GM12878 (cell line): ENCODE measurements at regions not wholly inside any gene's neighbourhood (a gene's known extent, or its start where the extent isn't known, plus 50 kb on each side); places are given as distances from the start of the nearest gene placed in this dataset.

ENCODE experiments used
- ATAC-seq: fragments of 200-7000 bp; cut with Tn5 transposase; 3 replicates; pipeline ENCODE4 v1.9.1; 2020; ENCODE audit warnings: mild to moderate bottlenecking, moderate library complexity
- BruUV-seq: library from RNA; stranded (reverse); fragments of 400-500 nt; replicated peaks from 2 replicates; lab custom pipeline; 2021; lab: Mats Ljungman, UMichigan
- CTCF ChIA-PET: fragments of 300-600 bp; sonication (Branson Sonifier 250); formaldehyde crosslinking; extraction: SDS; loops from one replicate; lab custom pipeline; 2021; ENCODE audit warnings: inconsistent platforms; lab: Yijun Ruan, JAX
- POLR2A ChIA-PET: fragments of 350-600 bp; formaldehyde crosslinking; extraction: SDS; loops from one replicate; lab custom pipeline; 2021; ENCODE audit warnings: inconsistent platforms; lab: Charles Lee
- RAD21 ChIA-PET: fragments of 300-600 bp; sonication (Branson Sonifier 250); formaldehyde crosslinking; loops from one replicate; lab custom pipeline; 2023; ENCODE audit warnings: antibody characterized with exemption; ENCODE audit not compliant: unreplicated experiment; lab: Charles Lee
- SMC1A ChIA-PET: fragments of 300-600 bp; sonication (Branson Sonifier 250); formaldehyde crosslinking; loops from one replicate; lab custom pipeline; 2023; ENCODE audit not compliant: unreplicated experiment, uncharacterized antibody; lab: Charles Lee
- DNase-seq: peaks from one replicate; pipeline ENCODE4 v3.0.0-alpha.2; 2011; ENCODE audit warnings: low read depth, low spot score
- FAIRE-seq: peaks from 3 replicates; lab custom pipeline; 2011; peaks lifted over from hg19 to GRCh38; lab: Jason Lieb, UNC
- H2AFZ ChIP-seq: 2 replicates; pipeline ENCODE4 v1.6.0; 2011; ENCODE audit warnings: low read depth, low read length, control low read depth; ENCODE audit not compliant: control insufficient read depth
- H3K27ac ChIP-seq: 2 replicates; pipeline ENCODE4 v1.5.1; 2011; ENCODE audit warnings: control low read depth; ENCODE audit not compliant: control insufficient read depth, insufficient read depth
- H3K27me3 ChIP-seq, 2 experiments: replicated peaks in 1 of 2; 2 replicates each; pipeline versions ENCODE4 v1.6.0 to v1.6.1; 2011; ENCODE audit warnings: low read length in 1 of 2; ENCODE audit not compliant: control insufficient read depth in 2 of 2, insufficient read depth in 2 of 2
- H3K36me3 ChIP-seq, 2 experiments: 2 replicates each; pipeline ENCODE4 v1.5.1; 2011; ENCODE audit warnings: low read length in 1 of 2; ENCODE audit not compliant: control insufficient read depth in 2 of 2, insufficient read depth in 2 of 2
- H3K4me1 ChIP-seq: 2 replicates; pipeline ENCODE4 v1.6.1; 2011; ENCODE audit warnings: mild to moderate bottlenecking, low read length, moderate library complexity, mixed read lengths; ENCODE audit not compliant: control insufficient read depth, insufficient read depth
- H3K4me2 ChIP-seq: 2 replicates; pipeline ENCODE4 v1.6.0; 2011; ENCODE audit warnings: control low read depth; ENCODE audit not compliant: control insufficient read depth, insufficient read depth
- H3K4me3 ChIP-seq: fragments of 200-600 bp; sonication (generic); 2 replicates; pipeline ENCODE4 v1.5.1; 2016
- H3K79me2 ChIP-seq: 2 replicates; pipeline ENCODE4 v1.6.0; 2011; ENCODE audit warnings: low read length; ENCODE audit not compliant: control insufficient read depth, insufficient read depth
- H3K9ac ChIP-seq: 2 replicates; pipeline ENCODE4 v1.8.0; 2011; ENCODE audit warnings: low read length, control low read depth, mixed read lengths; ENCODE audit not compliant: control insufficient read depth, insufficient read depth
- H3K9me3 ChIP-seq: replicated peaks from 3 replicates; pipeline ENCODE4 v1.5.1; 2011; ENCODE audit warnings: mild to moderate bottlenecking, low read length; ENCODE audit not compliant: control insufficient read depth, insufficient read depth
- H4K20me1 ChIP-seq: 2 replicates; pipeline ENCODE4 v1.6.0; 2011; ENCODE audit not compliant: control insufficient read depth, insufficient read depth
- ASH2L ChIP-seq: fragments of 300-600, 200-600 bp; sonication (generic); IDR thresholded peaks from 2 replicates; pipeline ENCODE4 v1.6.1; 2017; ENCODE audit warnings: low read depth, mild to moderate bottlenecking, borderline replicate concordance
- ATF2 ChIP-seq: IDR thresholded peaks from 2 replicates; pipeline ENCODE4 v1.6.1; 2012; ENCODE audit warnings: low read length, inconsistent platforms
- SUPT20H ChIP-seq: IDR thresholded peaks from 2 replicates; pipeline ENCODE4 v1.6.1; 2011; ENCODE audit warnings: low read depth, mild to moderate bottlenecking, low read length, moderate library complexity, borderline replicate concordance; ENCODE audit not compliant: control insufficient read depth
- WGBS: methylation state at CpG from one replicate; pipeline ENCODE4 v1.1.6; 2016; ENCODE audit warnings: low lambda C conversion rate; ENCODE audit not compliant: insufficient replicate concordance, insufficient coverage; ENCODE audit errors: missing lambda C conversion rate; 5-methylcytosine and 5-hydroxymethylcytosine counted together
- in situ Hi-C: fragments of 300-500 bp; cut with MboI; formaldehyde crosslinking; loops from 9 replicates; pipeline ENCODE4 v1.14.3; 2018; ENCODE audit warnings: mixed read lengths
- intact Hi-C: fragments of 100-400 bp; cut with micrococcal nuclease; formaldehyde crosslinking; loops from one replicate; pipeline ENCODE4 v1.14.2; 2022; ENCODE audit not compliant: unreplicated experiment
- TF ChIP-seq, protein P1 (sequence below): IDR thresholded peaks from 2 replicates; pipeline ENCODE4 v1.6.1; 2012; ENCODE audit warnings: mild to moderate bottlenecking, low read depth, low read length

- TF ChIP-seq, protein P1, sequence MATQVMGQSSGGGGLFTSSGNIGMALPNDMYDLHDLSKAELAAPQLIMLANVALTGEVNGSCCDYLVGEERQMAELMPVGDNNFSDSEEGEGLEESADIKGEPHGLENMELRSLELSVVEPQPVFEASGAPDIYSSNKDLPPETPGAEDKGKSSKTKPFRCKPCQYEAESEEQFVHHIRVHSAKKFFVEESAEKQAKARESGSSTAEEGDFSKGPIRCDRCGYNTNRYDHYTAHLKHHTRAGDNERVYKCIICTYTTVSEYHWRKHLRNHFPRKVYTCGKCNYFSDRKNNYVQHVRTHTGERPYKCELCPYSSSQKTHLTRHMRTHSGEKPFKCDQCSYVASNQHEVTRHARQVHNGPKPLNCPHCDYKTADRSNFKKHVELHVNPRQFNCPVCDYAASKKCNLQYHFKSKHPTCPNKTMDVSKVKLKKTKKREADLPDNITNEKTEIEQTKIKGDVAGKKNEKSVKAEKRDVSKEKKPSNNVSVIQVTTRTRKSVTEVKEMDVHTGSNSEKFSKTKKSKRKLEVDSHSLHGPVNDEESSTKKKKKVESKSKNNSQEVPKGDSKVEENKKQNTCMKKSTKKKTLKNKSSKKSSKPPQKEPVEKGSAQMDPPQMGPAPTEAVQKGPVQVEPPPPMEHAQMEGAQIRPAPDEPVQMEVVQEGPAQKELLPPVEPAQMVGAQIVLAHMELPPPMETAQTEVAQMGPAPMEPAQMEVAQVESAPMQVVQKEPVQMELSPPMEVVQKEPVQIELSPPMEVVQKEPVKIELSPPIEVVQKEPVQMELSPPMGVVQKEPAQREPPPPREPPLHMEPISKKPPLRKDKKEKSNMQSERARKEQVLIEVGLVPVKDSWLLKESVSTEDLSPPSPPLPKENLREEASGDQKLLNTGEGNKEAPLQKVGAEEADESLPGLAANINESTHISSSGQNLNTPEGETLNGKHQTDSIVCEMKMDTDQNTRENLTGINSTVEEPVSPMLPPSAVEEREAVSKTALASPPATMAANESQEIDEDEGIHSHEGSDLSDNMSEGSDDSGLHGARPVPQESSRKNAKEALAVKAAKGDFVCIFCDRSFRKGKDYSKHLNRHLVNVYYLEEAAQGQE, result no peak
- TF ChIP-seq, all 136 proteins: peak for 6
Observed at GRCh38 chr4:155442267-155443105, 65.7 kb upstream of the MAP9 start (continued).

GRCh38 chr4:155441475-155441874 is 64.7 kb upstream of the MAP9 start:
- ChIA-PET POLR2A (no interaction called here), RAD21 (interaction anchor here (1.2 to 1.6 kb wide), 2 partner anchors 85 to 346 kb away, joined by 3 to 6 read pairs; no protein-coding TSS in a partner anchor), CTCF (interaction anchor here (0.5 to 2.1 kb wide), 11 partner anchors 13 to 368 kb away, joined by 3 to 17 read pairs (median 3); no protein-coding TSS in a partner anchor), SMC1A (interaction anchor here (0.7 to 1.3 kb wide), 5 partner anchors 88 to 512 kb away, joined by 3 to 6 read pairs (median 3); partner anchors contain the start of gene CTSO)
- ATAC-seq, result peak; percentile 40
- H3K36me3 ChIP-seq, result no peaks in the 10 kb centered on the region
- no peaks in the 10 kb centered on the region for H3K9me3 ChIP-seq
- no TSS peak for BruUV-seq
- H3K27ac ChIP-seq, result no peak overlapping the region
- DNase-seq, result no peak
- no peak for TF ChIP-seq ASH2L
- no peak for TF ChIP-seq ATF2
- TF ChIP-seq SUPT20H, result no peak
- 83% methylated on average over 1 of the region's 1 CpG for WGBS
- H3K27me3 ChIP-seq, result no peaks in the 10 kb centered on the region; a peak in 1 of 4 replicates
- H3K4me3 ChIP-seq, result no peak overlapping the region
- no peak overlapping the region for H2AFZ ChIP-seq
- H3K9ac ChIP-seq, result no peak overlapping the region
- no peaks in the 10 kb centered on the region for H3K79me2 ChIP-seq
- FAIRE-seq, result no peak
- H4K20me1 ChIP-seq, result no peaks in the 10 kb centered on the region
- H3K4me2 ChIP-seq, result no peak overlapping the region
- intact Hi-C loops (no loop called here), in situ Hi-C loops (loop anchor here (5.0 kb wide), 1 partner anchor 351 kb away; no protein-coding TSS in a partner anchor)
- no peaks in the 10 kb centered on the region for H3K4me1 ChIP-seq
